Epithelial cell of esophagus (primary cell): ENCODE measurements at regions not wholly inside any gene's neighbourhood (a gene's known extent, or its start where the extent isn't known, plus 50 kb on each side); places are given as distances from the start of the nearest gene placed in this dataset.

Experiments used
- DNase-seq: peaks from one replicate; pipeline ENCODE4 v3.0.0; 2010; ENCODE audit warnings: low read depth
- H3K4me3 ChIP-seq: 2 replicates; pipeline ENCODE4 v1.5.1; 2011; ENCODE audit warnings: mild to moderate bottlenecking, low read length, control low read depth
- TF ChIP-seq, protein P1 (sequence below): IDR thresholded peaks from 2 replicates; pipeline ENCODE4 v1.5.1; 2011; ENCODE audit warnings: low read depth, mild to moderate bottlenecking, low read length, control low read depth, inconsistent platforms; ENCODE audit not compliant: insufficient read depth; ENCODE audit errors: missing control alignments

DNA sequence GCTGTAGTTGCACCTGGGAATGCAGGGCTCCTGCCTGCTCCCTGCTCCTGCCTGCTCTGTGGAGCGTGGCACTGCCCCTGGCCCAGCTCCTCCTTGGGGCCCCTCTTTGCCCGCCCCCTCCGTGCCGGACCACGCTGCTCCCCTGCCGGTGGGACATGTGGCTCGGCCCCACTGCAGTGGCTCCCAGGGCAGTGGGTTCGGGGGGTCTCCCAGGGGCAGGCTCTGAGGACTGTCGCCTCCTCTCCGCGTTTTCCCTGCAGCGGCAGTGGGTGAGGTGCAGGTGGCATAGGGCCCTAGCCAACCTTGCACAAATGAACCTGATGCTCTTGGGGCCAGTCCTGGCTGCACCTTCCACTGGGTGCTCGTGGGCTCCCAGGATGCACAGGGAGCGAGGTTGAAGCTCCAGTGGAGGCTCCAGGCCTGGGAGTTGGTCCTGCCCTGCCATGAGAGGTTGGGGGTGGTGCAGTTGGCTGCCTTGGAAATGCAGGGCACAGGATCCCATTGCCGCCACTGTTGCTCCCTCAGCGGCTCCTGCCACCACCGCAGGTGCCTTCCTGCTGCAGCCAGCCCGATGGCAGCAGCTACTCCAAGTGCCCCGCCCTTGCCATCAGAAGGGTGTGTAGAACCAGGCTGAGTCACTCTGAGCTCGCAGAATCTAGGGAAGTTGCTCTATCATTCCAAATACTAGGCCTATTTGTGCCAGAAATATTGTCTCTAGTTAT is 313.1 kb upstream of the SYT4 start:
- TF ChIP-seq, protein P1, sequence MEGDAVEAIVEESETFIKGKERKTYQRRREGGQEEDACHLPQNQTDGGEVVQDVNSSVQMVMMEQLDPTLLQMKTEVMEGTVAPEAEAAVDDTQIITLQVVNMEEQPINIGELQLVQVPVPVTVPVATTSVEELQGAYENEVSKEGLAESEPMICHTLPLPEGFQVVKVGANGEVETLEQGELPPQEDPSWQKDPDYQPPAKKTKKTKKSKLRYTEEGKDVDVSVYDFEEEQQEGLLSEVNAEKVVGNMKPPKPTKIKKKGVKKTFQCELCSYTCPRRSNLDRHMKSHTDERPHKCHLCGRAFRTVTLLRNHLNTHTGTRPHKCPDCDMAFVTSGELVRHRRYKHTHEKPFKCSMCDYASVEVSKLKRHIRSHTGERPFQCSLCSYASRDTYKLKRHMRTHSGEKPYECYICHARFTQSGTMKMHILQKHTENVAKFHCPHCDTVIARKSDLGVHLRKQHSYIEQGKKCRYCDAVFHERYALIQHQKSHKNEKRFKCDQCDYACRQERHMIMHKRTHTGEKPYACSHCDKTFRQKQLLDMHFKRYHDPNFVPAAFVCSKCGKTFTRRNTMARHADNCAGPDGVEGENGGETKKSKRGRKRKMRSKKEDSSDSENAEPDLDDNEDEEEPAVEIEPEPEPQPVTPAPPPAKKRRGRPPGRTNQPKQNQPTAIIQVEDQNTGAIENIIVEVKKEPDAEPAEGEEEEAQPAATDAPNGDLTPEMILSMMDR: no peak
- H3K4me3 ChIP-seq: no peak overlapping the region
- DNase-seq: peak; percentile 41

DNA sequence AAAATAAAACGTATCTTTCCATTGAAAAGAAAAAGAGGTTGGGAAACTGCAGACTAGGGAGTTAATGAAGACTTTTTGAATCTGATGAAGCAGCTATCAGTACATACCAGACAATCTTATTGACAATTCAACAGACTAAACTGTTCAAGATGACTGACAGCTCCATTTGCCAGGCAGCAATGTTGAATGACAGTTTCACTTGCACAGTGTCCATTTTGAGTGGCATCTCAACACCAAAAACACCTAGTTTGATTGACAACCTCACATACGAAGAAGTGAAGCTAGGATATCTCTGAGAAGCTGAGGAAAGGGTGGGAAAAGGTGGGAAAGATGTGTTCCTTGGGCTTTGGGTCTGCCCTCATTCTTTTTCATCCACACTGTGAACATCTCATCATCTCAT is 315.0 kb upstream of the SYT4 start:
- TF ChIP-seq, protein P1: no peak
- no peak for DNase-seq
- no peak overlapping the region for H3K4me3 ChIP-seq

DNA sequence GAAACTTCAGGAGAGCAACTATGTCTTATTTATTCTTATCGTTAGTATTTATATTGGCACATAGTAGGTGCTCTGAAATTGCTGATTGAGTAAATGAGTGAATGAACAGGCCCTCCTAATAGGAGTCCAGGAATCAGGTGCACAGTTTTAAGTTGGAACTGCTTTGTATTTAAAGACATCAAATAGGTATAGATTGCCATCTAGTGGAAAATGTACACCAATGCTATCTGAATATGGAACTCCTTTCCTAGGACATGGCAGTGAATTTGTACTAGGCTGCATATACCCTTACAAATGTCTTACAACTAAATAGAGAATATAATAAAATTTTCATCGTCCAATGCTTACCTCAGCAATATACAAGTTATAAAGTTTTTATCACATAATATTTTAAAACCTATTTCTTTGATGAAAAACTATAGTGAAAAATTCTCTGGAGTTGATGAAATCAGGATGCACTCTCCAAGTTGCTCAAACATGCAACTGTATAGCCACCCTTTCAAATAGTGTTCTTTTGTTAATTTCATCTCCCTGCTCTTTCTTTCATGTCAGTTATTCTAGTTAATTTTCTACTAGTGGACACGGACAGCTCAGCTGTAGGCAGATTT is 318.9 kb upstream of the SYT4 start:
- peak; percentile 48 for DNase-seq
- H3K4me3 ChIP-seq: no peak overlapping the region
- TF ChIP-seq, protein P1: peak; percentile 55

DNA sequence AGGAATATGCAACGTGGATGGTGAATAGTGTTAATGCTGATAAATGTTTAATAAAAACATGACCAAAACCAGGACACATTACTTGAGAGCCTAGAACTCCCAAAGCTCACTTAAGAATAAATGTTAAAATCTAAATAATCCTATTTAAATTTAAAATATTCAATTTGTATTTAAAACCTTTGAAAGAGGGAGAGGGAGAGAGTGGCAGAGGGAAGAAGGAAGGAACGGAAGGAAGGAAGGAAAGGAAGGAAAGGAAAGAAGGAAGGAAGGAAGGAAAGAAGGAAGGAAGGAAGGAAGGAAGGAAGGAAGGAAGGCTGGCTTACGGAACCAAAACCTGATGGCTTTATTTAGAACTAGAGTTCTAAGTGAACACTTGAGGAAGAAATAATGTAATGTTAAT is 324.1 kb upstream of the SYT4 start:
- TF ChIP-seq, protein P1: no peak
- DNase-seq: no peak
- H3K4me3 ChIP-seq: no peak overlapping the region

DNA sequence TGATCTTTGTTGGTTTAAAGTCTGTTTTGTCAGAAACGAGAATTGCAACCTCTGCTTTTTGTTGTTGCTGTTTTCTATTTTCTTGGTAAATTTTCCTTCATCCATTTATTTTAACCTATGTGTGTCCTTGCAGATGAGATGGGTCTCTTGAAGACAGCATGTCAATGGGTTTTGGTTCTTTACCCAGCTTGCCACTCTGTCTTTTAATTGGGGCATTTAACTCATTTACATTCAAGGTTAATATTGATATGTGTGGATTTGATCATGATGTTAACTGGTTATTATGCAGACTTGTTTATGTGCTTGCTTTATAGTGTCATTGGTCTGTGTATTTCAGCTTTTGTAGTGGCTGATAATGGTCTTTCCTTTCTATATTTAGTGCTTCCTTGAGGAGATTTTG is 327.9 kb upstream of the SYT4 start:
- DNase-seq: no peak
- TF ChIP-seq, protein P1: no peak
- H3K4me3 ChIP-seq: no peak overlapping the region

DNA sequence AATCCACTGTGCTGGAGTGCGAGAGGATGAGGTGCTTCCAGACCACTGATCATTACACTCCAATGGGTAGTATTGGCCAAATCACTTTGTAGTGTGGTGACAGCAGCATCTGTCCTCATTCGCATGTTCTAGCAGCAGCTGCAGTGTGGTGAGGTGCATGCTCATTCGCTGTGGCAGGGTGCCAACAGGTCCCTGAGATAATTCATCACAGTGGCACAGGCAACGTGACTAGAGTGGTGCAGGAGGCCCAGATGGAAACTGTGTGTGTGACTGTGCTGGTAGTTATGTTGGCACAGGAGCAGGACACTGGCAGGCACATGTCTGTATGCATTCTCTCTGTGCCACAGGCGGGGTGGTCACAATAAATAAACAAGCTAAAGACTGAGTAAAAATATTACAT is 329.5 kb upstream of the SYT4 start:
- TF ChIP-seq, protein P1: no peak
- no peak overlapping the region for H3K4me3 ChIP-seq
- no peak for DNase-seq

DNA sequence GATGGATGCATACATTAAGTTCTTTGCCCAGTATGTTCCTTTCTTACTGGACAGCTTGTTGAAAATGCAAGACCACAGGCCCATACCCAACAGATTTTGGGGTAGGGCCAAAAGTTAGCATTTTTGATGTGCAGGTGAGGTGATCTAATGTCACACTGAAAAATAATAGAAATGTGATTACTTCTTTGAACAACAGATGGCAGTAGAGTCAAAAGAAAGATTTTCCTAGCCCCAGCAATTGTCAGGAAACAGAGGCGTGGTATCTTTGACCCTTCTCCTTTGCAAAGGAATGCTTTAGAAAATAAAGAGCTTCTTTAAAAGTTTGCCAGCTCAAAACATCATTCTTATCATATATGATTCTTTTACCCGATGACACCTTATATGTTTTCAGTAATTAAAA is 343.6 kb upstream of the SYT4 start:
- DNase-seq: peak; percentile 42
- TF ChIP-seq, protein P1: peak; percentile 51
- H3K4me3 ChIP-seq: no peak overlapping the region
